ENCODE measurements at regions not wholly inside any gene's neighbourhood (a gene's known extent, or its start where the extent isn't known, plus 50 kb on each side); places are given as distances from the start of the nearest gene placed in this dataset.

DNA sequence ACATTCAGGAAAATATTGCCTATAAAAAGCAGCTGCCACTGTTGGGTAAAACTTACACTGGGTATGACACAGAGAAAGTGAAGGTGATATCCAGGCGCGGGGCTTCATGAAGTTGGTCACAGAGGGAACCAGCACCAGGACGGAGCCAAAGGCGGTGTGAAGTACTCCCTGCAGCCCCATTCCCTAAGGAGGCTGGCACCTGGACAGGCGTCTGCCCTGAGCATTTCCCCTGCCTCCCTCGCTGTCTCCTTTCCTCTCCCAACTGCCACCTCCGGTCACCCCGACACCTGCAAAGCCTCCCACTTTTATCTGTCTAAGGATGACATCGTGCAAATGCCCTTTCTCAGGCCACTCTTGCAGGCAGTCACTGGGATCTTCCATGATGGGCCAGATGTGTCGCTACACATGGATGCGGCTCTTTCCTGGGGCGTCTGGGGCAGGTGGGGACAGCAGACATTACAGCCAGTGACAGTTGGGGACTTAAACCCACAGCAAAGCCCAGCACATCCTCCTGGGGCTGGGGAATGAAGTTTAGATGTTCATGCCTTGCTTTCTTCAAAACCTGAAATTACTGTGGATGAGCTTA, 367.7 kb upstream of the IRX4 start:
- H3K27ac ChIP-seq (ENCODE audit: low read depth, low read length) = no peak overlapping the region
- no peaks in the 10 kb centered on the region for H3K4me1 ChIP-seq (ENCODE audit: control insufficient read depth, insufficient read depth, low read length)
- no peak overlapping the region for H3K9ac ChIP-seq (ENCODE audit: low read depth, low read length)
- no peak overlapping the region for H3K4me3 ChIP-seq (ENCODE audit: low read depth, low read length)
- no peaks in the 10 kb centered on the region for H3K27me3 ChIP-seq (ENCODE audit: control insufficient read depth, insufficient read depth, low read length)
- H3K9me3 ChIP-seq (ENCODE audit: control insufficient read depth, insufficient read depth, low read length) = no peaks in the 10 kb centered on the region
- no peaks in the 10 kb centered on the region for H3K36me3 ChIP-seq (ENCODE audit: control insufficient read depth, insufficient read depth, low read length)

DNA sequence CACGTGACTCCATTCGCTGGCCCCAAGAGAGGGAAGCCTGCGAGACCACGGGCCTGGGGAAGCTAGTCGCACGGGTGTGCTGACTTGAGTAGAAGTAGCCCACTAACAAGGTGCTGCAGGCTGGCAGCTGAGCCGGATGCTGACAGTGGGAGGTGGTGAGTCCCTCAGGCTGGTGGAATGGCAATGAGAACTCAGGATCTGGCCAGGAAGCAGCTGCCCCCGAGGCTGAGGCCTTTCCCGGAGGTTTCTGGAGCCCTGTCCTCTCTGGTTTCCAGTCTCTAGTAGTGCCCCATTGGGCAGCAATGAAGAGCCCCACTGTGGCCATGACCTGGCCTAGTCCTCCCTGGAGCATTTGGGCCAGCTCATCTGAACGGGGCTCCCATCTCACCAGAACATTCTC, 366.7 kb upstream of the IRX4 start:
- Histone ChIP-seq H3K4me1 (ENCODE audit: control insufficient read depth, insufficient read depth, low read length) (no peaks in the 10 kb centered on the region), H3K36me3 (ENCODE audit: control insufficient read depth, insufficient read depth, low read length) (no peaks in the 10 kb centered on the region), H3K9me3 (ENCODE audit: control insufficient read depth, insufficient read depth, low read length) (no peaks in the 10 kb centered on the region), H3K4me3 (ENCODE audit: low read depth, low read length) (no peak overlapping the region), H3K9ac (ENCODE audit: low read depth, low read length) (no peak overlapping the region), H3K27ac (ENCODE audit: low read depth, low read length) (no peak overlapping the region), H3K27me3 (ENCODE audit: control insufficient read depth, insufficient read depth, low read length) (no peaks in the 10 kb centered on the region)

DNA sequence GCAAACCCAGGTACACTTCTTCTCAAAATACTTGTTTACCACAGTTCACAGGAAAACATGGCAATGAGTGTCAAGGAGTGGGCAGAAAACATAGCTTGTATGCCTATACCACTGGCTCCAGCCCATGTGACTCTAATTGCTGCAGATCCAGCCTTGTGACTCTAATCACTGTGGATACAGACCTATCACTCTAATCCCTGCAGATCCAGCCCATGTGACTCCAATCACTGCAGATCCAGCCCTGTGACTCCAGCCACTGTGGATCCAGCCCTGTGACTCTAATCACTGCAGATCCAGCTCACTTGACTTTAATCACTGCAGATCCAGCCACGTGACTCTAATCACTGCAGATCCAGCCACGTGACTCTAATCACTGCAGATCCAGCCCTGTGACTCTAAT, 366.3 kb upstream of the IRX4 start:
- Histone ChIP-seq H3K4me3 (ENCODE audit: low read depth, low read length) (no peak overlapping the region), H3K27me3 (ENCODE audit: control insufficient read depth, insufficient read depth, low read length) (no peaks in the 10 kb centered on the region), H3K9ac (ENCODE audit: low read depth, low read length) (no peak overlapping the region), H3K27ac (ENCODE audit: low read depth, low read length) (no peak overlapping the region), H3K36me3 (ENCODE audit: control insufficient read depth, insufficient read depth, low read length) (no peaks in the 10 kb centered on the region), H3K9me3 (ENCODE audit: control insufficient read depth, insufficient read depth, low read length) (no peaks in the 10 kb centered on the region), H3K4me1 (ENCODE audit: control insufficient read depth, insufficient read depth, low read length) (no peaks in the 10 kb centered on the region)

- H3K9me3 ChIP-seq (ENCODE audit: control insufficient read depth, insufficient read depth, low read length) = no peaks in the 10 kb centered on the region
- no peak overlapping the region for H3K9ac ChIP-seq (ENCODE audit: low read depth, low read length)
- H3K27me3 ChIP-seq (ENCODE audit: control insufficient read depth, insufficient read depth, low read length) = no peaks in the 10 kb centered on the region
- H3K36me3 ChIP-seq (ENCODE audit: control insufficient read depth, insufficient read depth, low read length) = no peaks in the 10 kb centered on the region
- H3K27ac ChIP-seq (ENCODE audit: low read depth, low read length) = no peak overlapping the region
- H3K4me3 ChIP-seq (ENCODE audit: low read depth, low read length) = no peak overlapping the region
- H3K4me1 ChIP-seq (ENCODE audit: control insufficient read depth, insufficient read depth, low read length) = no peaks in the 10 kb centered on the region
Measured at GRCh38 chr5:2242539-2242938, 359.8 kb upstream of the IRX4 start.

- H3K9ac ChIP-seq (ENCODE audit: low read depth, low read length) = no peak overlapping the region
- H3K27ac ChIP-seq (ENCODE audit: low read depth, low read length) = no peak overlapping the region
Measured at GRCh38 chr5:2241842-2242241, 359.1 kb upstream of the IRX4 start.

DNA sequence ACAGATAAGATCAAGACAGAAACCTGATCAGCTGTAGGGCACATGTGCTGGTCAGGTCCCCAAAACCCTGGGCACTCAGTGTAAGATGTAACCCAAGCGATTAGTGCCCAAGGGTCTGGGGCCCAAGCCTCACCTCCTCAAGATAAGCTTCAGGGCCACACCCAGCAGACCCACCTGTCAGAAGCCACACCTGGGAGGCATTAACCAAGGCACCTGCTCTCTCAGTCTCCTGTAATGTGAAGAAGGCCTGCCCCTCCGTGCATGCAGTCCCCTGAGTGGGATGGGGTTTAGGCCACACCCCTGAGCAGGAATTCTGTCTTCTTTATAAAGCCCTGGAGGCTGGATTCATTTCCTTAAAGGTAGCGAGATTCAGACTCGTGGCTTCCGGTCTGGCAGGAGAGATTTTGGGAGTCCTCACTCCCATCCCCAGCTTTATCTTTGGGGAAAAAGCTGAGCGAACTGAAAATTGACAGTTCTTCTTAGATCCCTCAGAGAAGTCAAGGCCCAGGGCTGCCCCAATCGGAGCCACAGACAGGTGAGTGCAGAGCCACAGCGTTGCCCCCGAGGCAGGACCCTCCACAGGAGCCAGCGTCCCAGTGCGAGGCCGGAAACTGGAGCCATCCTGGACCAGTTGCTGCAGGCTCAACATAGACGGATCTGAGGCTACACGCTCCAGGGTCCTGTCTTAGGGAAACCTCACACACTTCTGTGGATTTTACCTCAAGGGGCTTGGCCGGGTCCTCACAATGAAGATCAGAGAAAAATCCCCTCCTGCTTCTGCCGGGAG, 357.6 kb upstream of the IRX4 start:
- Histone ChIP-seq H3K9me3 (ENCODE audit: control insufficient read depth, insufficient read depth, low read length) (no peaks in the 10 kb centered on the region; the same call in 1 of the 2 replicates), H3K27me3 (ENCODE audit: control insufficient read depth, insufficient read depth, low read length) (no peaks in the 10 kb centered on the region), H3K4me1 (ENCODE audit: control insufficient read depth, insufficient read depth, low read length) (no peaks in the 10 kb centered on the region), H3K9ac (ENCODE audit: low read depth, low read length) (no peak overlapping the region), H3K27ac (ENCODE audit: low read depth, low read length) (no peak overlapping the region), H3K36me3 (ENCODE audit: control insufficient read depth, insufficient read depth, low read length) (no peaks in the 10 kb centered on the region), H3K4me3 (ENCODE audit: low read depth, low read length) (no peak overlapping the region)

More at GRCh38 chr5:2241842-2242241, 359.1 kb upstream of the IRX4 start:
- Histone ChIP-seq H3K4me1 (ENCODE audit: control insufficient read depth, insufficient read depth, low read length) (no peaks in the 10 kb centered on the region), H3K36me3 (ENCODE audit: control insufficient read depth, insufficient read depth, low read length) (no peaks in the 10 kb centered on the region), H3K4me3 (ENCODE audit: low read depth, low read length) (no peak overlapping the region), H3K9me3 (ENCODE audit: control insufficient read depth, insufficient read depth, low read length) (no peaks in the 10 kb centered on the region), H3K27me3 (ENCODE audit: control insufficient read depth, insufficient read depth, low read length) (no peaks in the 10 kb centered on the region)

GRCh38 chr5:2239201-2239910, 356.6 kb upstream of the IRX4 start:
- Histone ChIP-seq H3K4me3 (ENCODE audit: low read depth, low read length) (no peak overlapping the region), H3K4me1 (ENCODE audit: control insufficient read depth, insufficient read depth, low read length) (no peaks in the 10 kb centered on the region), H3K27me3 (ENCODE audit: control insufficient read depth, insufficient read depth, low read length) (no peaks in the 10 kb centered on the region), H3K36me3 (ENCODE audit: control insufficient read depth, insufficient read depth, low read length) (no peaks in the 10 kb centered on the region), H3K27ac (ENCODE audit: low read depth, low read length) (no peak overlapping the region), H3K9ac (ENCODE audit: low read depth, low read length) (no peak overlapping the region), H3K9me3 (ENCODE audit: control insufficient read depth, insufficient read depth, low read length) (no peaks in the 10 kb centered on the region; the same call in 1 of the 2 replicates)

GRCh38 chr5:2238732-2239131, 356.0 kb upstream of the IRX4 start:
- Histone ChIP-seq H3K36me3 (ENCODE audit: control insufficient read depth, insufficient read depth, low read length) (no peaks in the 10 kb centered on the region), H3K4me1 (ENCODE audit: control insufficient read depth, insufficient read depth, low read length) (no peaks in the 10 kb centered on the region), H3K9ac (ENCODE audit: low read depth, low read length) (no peak overlapping the region), H3K27me3 (ENCODE audit: control insufficient read depth, insufficient read depth, low read length) (no peaks in the 10 kb centered on the region), H3K4me3 (ENCODE audit: low read depth, low read length) (no peak overlapping the region), H3K27ac (ENCODE audit: low read depth, low read length) (no peak overlapping the region), H3K9me3 (ENCODE audit: control insufficient read depth, insufficient read depth, low read length) (no peaks in the 10 kb centered on the region; the same call in 1 of the 2 replicates)

DNA sequence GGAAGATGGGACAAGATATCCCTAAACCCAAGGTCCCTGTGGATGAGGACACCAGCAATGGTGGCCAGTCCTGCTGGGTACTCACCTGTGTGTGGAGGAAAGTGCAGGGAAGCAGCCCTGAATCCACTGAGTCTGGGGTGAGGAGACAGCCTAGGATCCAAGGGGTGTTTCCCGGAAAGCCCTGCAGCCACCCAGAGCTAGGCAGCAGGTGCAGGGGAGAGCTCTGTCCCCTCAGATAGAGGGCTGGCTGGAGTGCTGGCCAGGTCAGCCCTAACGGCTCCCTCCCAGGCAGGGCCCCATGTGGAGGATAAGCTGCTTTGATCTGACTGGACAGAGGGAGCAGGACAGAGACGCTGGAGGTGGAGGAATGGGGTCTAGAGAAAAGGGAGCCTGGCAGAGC, 344.7 kb upstream of the IRX4 start:
- no peak overlapping the region for H3K9ac ChIP-seq (ENCODE audit: low read depth, low read length)
- no peaks in the 10 kb centered on the region for H3K9me3 ChIP-seq (ENCODE audit: control insufficient read depth, insufficient read depth, low read length)
- H3K4me3 ChIP-seq (ENCODE audit: low read depth, low read length) = no peak overlapping the region
- H3K4me1 ChIP-seq (ENCODE audit: control insufficient read depth, insufficient read depth, low read length) = no peaks in the 10 kb centered on the region
- H3K36me3 ChIP-seq (ENCODE audit: control insufficient read depth, insufficient read depth, low read length) = no peaks in the 10 kb centered on the region
- H3K27ac ChIP-seq (ENCODE audit: low read depth, low read length) = no peak overlapping the region
- H3K27me3 ChIP-seq (ENCODE audit: control insufficient read depth, insufficient read depth, low read length) = no peaks in the 10 kb centered on the region

- Histone ChIP-seq H3K27ac (ENCODE audit: low read depth, low read length) (no peak overlapping the region), H3K9ac (ENCODE audit: low read depth, low read length) (no peak overlapping the region), H3K9me3 (ENCODE audit: control insufficient read depth, insufficient read depth, low read length) (no peaks in the 10 kb centered on the region), H3K36me3 (ENCODE audit: control insufficient read depth, insufficient read depth, low read length) (no peaks in the 10 kb centered on the region), H3K4me1 (ENCODE audit: control insufficient read depth, insufficient read depth, low read length) (no peaks in the 10 kb centered on the region), H3K27me3 (ENCODE audit: control insufficient read depth, insufficient read depth, low read length) (no peaks in the 10 kb centered on the region), H3K4me3 (ENCODE audit: low read depth, low read length) (no peak overlapping the region)
Measured at GRCh38 chr5:2224689-2225088, 342.0 kb upstream of the IRX4 start.

GRCh38 chr5:2223303-2223702, 340.6 kb upstream of the IRX4 start:
- Histone ChIP-seq H3K4me3 (ENCODE audit: low read depth, low read length) (no peak overlapping the region), H3K9me3 (ENCODE audit: control insufficient read depth, insufficient read depth, low read length) (no peaks in the 10 kb centered on the region), H3K4me1 (ENCODE audit: control insufficient read depth, insufficient read depth, low read length) (no peaks in the 10 kb centered on the region), H3K27me3 (ENCODE audit: control insufficient read depth, insufficient read depth, low read length) (no peaks in the 10 kb centered on the region), H3K9ac (ENCODE audit: low read depth, low read length) (no peak overlapping the region), H3K36me3 (ENCODE audit: control insufficient read depth, insufficient read depth, low read length) (no peaks in the 10 kb centered on the region), H3K27ac (ENCODE audit: low read depth, low read length) (no peak overlapping the region)
